IPS DF 4.7 (cell line): ENCODE measurements at regions not wholly inside any gene's neighbourhood (a gene's known extent, or its start where the extent isn't known, plus 50 kb on each side); places are given as distances from the start of the nearest gene placed in this dataset.

Source experiments
- DNase-seq: peaks from one replicate; pipeline ENCODE4 v3.0.0-alpha.2; 2013; ENCODE audit warnings: low spot score; ENCODE audit errors: extremely low read depth

DNA sequence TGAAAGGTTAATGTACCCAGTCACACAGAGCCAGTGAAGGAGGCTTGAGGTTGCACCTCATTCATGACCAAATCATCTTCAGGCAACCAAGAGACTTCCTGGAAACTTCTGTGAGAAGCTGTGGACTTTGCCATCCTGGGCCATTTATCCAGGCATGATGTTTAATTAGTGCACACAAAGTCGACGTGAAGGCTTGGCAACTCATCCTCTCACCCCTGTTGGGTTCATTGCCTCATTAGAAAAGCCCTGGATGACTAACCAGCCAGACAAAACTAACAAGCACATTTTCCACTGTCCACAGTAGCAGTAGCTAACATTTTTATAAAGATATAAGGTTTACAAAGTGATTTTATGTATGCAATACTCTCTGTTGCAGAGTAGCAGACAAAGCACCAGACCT is 65.7 kb upstream of the ZNF462 start:
- DNase-seq: no peak

DNA sequence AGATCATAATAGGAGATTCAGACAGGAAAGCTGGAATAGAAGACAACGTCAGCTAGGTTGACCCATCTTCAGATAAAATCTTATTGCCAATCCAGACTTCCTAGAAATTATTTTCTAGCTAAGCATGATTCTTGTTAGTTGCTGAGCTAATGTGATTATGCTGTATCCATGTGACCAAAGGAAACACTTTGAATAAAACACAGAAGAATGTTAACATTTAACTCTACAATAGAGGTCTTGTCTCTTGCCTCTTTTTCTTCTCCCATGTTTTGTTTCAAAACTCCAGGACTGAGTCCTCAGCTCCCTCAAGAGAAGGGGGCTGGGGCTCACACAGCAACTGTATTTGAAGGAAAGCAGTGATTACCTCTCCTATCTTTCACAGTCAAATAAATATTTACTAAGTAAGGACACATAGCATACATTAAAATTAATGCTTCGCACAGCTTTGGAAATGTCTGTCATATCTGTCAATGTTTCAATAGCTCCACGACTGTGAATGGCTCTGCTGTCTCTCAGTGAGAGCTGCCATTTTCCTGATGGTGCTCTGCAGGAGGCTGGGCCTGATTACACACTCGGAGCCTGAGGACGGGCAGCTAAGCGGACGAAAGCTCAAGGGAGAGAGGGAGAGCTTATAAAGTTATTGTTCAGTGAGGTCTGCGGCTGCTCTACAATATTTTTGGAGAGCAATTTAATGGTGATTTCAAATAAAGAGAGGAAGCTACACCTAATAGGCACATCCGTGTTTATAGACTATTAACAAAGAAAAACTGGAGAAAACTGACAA is 64.8 kb upstream of the ZNF462 start:
- DNase-seq: no peak

DNA sequence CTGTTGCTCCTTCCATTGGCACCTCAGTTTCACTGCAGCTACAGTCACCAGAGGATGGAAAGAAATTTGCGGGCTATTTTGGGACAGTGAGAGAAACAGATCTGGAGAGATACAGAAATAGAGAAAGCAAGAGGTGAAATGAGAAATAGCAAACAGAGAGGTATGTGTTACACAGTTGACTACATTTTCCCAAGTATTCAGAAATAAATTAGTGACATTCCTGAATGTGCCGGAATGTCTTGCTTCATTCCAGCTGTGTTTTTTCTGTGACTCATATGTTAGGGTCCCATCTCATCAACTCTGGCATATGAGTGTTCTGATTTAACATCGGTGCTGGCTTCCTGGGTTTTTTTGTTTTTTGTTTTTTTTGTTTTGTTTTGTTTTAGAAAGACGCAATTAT is 63.8 kb upstream of the ZNF462 start:
- DNase-seq: no peak

DNA sequence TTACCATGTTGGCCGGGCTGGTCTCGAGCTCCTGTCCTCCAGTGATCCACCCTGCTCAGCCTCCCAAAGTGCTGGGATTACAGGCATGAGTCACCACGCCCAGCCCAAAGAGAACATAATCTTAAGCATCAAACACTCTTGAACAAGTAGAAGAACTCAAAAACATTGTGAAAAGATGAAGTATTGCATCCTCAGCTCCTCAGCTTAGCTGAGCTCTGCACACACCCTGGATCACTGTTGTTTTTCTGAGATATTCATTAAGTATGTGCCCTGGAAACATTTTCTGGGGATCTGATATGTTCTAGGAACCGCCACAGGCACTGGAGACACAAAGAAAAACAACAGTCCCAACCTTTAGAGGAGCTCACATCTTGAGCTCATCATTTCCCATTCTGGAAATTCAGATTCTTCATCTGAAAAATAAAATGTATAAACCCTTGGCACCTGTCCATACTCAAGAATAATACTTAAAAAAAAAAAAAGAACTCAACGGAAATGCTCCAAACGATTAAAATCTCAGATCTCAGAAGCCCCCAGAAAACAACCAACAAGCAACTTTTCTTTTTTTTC is 62.2 kb upstream of the ZNF462 start:
- no peak for DNase-seq

DNA sequence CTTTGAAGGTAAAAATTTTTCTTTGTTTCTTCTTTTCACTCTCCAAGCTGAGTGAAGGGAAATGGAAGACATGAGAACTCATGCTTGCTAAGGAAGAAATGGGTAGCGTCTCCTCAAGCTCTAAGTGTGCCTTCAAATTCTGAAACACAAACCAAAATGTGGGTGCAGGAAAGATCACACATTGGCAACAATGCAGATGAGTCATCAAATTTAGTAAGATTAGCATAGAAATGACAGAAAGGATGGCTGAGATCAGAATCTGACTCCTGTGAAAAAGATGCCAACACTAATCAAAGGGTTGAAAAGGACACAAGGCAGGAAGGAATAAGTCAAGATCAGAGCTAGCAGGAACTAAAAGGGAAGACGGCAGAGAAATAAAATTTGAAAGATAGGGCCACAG is 61.1 kb upstream of the ZNF462 start:
- DNase-seq: no peak
